Brain microvascular endothelial cell (primary cell): ENCODE measurements at regions not wholly inside any gene's neighbourhood (a gene's known extent, or its start where the extent isn't known, plus 50 kb on each side); places are given as distances from the start of the nearest gene placed in this dataset.

ENCODE experiments used
- DNase-seq: peaks from one replicate; pipeline ENCODE4 v3.0.0-alpha.2; 2020
- H3K27ac ChIP-seq: fragments of 250-450 bp; sonication (Bioruptor Pico); 2 replicates; pipeline ENCODE4 v1.5.1; 2020; ENCODE audit warnings: mild to moderate bottlenecking, moderate library complexity
- H3K27me3 ChIP-seq: fragments of 250-450 bp; sonication (Bioruptor Pico); replicated peaks from 2 replicates; pipeline ENCODE4 v1.5.1; 2020; ENCODE audit warnings: mild to moderate bottlenecking
- H3K36me3 ChIP-seq: fragments of 250-450 bp; sonication (Bioruptor Pico); replicated peaks from 2 replicates; pipeline ENCODE4 v1.5.1; 2020; ENCODE audit warnings: mild to moderate bottlenecking
- H3K4me3 ChIP-seq: 2 replicates; pipeline ENCODE4 v1.5.1; 2011; ENCODE audit warnings: low read depth, mild to moderate bottlenecking, control low read depth, low read length, moderate library complexity
- CTCF ChIP-seq: IDR thresholded peaks from 2 replicates; pipeline ENCODE4 v1.5.1; 2011; ENCODE audit warnings: low read depth, mild to moderate bottlenecking, moderate library complexity, low read length, control low read depth, inconsistent platforms; ENCODE audit errors: missing control alignments
- in situ Hi-C: cut with HindIII; loops from 2 replicates; pipeline ENCODE4 v1.10.0; 2017; ENCODE audit warnings: low sequenced_read_pairs, low pct_ligation_motif_present

- Histone ChIP-seq H3K27me3 (no peaks in the 10 kb centered on the region), H3K27ac (no peak overlapping the region), H3K36me3 (no peaks in the 10 kb centered on the region), H3K4me3 (no peak overlapping the region)
- TF ChIP-seq CTCF, result no peak
- in situ Hi-C loops, result no loop called here
- DNase-seq, result no peak
Measured at GRCh38 chr11:94681852-94682251, 86.3 kb upstream of the AMOTL1 start.

DNA sequence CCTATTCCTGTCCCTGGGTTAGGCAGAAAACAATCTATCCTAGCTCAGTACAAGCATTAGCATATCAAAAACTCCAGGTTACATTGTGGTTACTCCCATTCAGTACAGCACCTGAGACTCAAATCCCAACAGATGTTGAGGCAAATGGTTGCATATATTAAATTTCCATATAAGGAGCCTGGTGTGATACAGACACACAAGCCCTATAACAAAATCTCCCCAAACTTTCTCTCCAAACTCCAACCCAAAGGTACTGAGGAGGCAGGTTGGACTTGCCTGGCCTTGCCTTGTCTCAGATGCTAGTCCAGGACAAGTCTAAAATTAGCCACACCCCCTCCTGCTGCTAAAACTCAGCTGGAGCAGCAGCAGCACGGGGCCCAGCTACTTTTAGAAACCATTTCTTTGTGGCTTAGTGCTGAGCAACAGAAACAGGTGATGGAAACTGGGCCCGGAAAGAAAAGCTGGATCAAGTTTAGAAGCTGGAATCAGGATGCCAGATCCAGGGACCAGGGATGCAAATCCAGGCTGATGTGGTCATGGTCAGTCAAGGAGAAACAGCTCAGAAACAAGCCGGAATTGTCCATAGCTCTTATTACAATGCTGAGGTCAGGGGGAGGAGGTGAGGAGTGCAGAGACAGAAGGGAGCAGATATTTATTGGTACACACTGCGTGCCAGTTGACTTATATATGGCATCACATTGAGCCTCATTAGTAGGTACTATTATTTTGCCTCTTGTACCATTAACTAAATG lies 73.7 kb upstream of the AMOTL1 start:
- no peaks in the 10 kb centered on the region for H3K36me3 ChIP-seq
- TF ChIP-seq CTCF, result no peak
- in situ Hi-C loops, result no loop called here
- DNase-seq, result no peak
- no peak overlapping the region for H3K4me3 ChIP-seq
- H3K27ac ChIP-seq, result no peak overlapping the region
- H3K27me3 ChIP-seq, result no peaks in the 10 kb centered on the region

DNA sequence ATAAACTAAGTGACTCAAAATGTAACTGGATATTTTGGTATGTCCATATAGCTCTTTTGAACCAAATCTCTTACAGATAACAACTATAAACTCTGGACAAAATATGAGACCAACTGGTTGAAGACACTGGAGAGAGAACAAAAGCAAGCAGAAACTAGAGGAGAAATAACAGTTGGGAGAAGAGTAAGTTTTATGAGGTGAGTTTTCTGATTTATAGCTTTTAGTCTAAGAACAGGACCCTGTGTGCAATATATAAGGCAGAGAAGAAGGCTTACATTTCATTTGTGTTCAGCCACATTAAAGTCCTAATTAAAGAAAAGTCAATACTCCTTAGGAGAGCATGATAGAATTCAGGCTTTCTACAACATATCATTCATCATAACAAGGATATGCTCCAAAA lies 71.0 kb upstream of the AMOTL1 start:
- no peaks in the 10 kb centered on the region for H3K36me3 ChIP-seq
- in situ Hi-C loops, result no loop called here
- H3K27me3 ChIP-seq, result no peaks in the 10 kb centered on the region
- DNase-seq, result no peak
- TF ChIP-seq CTCF, result no peak
- H3K4me3 ChIP-seq, result no peak overlapping the region
- H3K27ac ChIP-seq, result no peak overlapping the region

DNA sequence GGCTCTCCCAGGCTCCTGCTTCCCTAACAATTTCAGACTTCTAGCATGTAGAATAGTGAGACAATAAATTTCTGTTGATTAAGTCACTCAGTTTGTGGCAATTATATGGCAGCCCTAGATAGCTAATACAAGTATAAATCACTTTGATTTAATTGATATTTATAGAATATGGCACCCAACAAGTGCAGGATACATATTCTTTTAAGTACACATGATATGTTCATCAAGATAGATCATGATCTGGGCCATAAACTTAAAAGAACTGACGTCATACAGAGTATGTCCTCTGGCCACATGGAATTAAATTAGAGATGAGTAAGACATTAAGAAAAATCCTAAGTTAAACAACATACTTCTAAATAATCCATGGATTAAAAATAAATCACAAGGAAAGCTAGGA lies 67.5 kb upstream of the AMOTL1 start:
- H3K36me3 ChIP-seq, result no peaks in the 10 kb centered on the region
- no peaks in the 10 kb centered on the region for H3K27me3 ChIP-seq
- TF ChIP-seq CTCF, result no peak
- DNase-seq, result no peak
- no peak overlapping the region for H3K4me3 ChIP-seq
- no peak overlapping the region for H3K27ac ChIP-seq
- in situ Hi-C loops, result no loop called here

DNA sequence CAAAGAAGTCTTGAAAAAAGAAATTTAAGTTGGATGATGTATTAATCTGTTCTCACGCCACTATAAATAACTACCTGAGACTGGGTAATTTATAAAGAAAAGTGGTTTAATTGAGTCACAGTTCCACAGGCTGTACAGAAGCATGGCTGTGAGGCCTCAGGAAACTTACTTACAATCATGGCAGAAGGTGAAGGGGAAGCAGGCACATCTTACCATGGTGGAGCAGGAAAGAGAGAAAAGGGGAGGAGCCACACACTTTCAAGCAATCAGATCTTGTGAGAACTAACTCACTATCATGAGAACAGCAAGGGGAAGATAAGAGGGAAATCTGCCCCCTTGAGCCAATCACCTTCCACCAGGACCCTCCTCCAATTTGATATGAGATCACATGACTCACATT lies 65.7 kb upstream of the AMOTL1 start:
- DNase-seq, result no peak
- Histone ChIP-seq H3K27ac (no peak overlapping the region), H3K36me3 (no peaks in the 10 kb centered on the region), H3K27me3 (no peaks in the 10 kb centered on the region), H3K4me3 (no peak overlapping the region)
- TF ChIP-seq CTCF, result no peak
- in situ Hi-C loops, result no loop called here

GRCh38 chr11:94705419-94705818 lies 62.7 kb upstream of the AMOTL1 start:
- Histone ChIP-seq H3K27ac (no peak overlapping the region), H3K27me3 (no peaks in the 10 kb centered on the region), H3K4me3 (no peak overlapping the region), H3K36me3 (no peaks in the 10 kb centered on the region)
- no peak for TF ChIP-seq CTCF
- no peak for DNase-seq
- in situ Hi-C loops, result no loop called here
